Panc1 (cell line): ENCODE measurements at regions not wholly inside any gene's neighbourhood (a gene's known extent, or its start where the extent isn't known, plus 50 kb on each side); places are given as distances from the start of the nearest gene placed in this dataset.

Source experiments
- CTCF ChIP-seq: fragments of 450-650 bp; IDR thresholded peaks from 2 replicates; pipeline ENCODE4 v1.5.1; 2017; ENCODE audit warnings: mild to moderate bottlenecking
- POLR2AphosphoS5 ChIP-seq: IDR thresholded peaks from 2 replicates; pipeline ENCODE4 v1.6.1; 2012; ENCODE audit warnings: mild to moderate bottlenecking, low read depth, low read length, moderate library complexity
- TCF7L2 ChIP-seq: IDR thresholded peaks from 2 replicates; pipeline ENCODE4 v1.6.1; 2011; ENCODE audit warnings: mild to moderate bottlenecking, low read depth, low read length, inconsistent platforms

DNA sequence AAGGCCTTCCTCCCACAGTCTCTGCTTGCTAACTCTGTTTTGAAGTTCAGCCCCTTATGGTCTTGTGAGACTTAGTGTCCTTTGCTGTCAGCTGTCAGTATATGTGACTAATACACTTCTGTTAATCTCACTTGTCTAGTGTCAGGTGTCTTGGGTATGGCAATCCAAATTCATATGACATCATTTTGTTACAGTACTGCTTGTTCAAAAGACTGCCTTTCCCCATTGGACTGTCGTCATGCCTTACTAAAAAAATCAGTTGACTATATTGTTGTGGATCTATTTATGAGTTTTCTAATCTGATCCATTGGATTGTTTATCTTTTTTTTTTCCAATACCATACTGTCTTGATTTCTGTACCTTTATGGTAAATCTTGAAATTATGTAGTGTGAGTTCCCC lies 611.4 kb upstream of the HS6ST1 start:
- no peak for TF ChIP-seq CTCF
- TF ChIP-seq POLR2AphosphoS5: no peak
- TF ChIP-seq TCF7L2: no peak
